H1 (cell line): ENCODE measurements at regions not wholly inside any gene's neighbourhood (a gene's known extent, or its start where the extent isn't known, plus 50 kb on each side); places are given as distances from the start of the nearest gene placed in this dataset.

Experiments
- CTCF ChIA-PET: fragments of 300-600 bp; sonication (Branson Sonifier 250); formaldehyde crosslinking; loops from one replicate; lab custom pipeline; 2021; ENCODE audit not compliant: partially characterized antibody; lab: Charles Lee
- POLR2A ChIA-PET: fragments of 300-600 bp; sonication (Branson Sonifier 250); formaldehyde crosslinking; loops from one replicate; lab custom pipeline; 2021; ENCODE audit warnings: inconsistent platforms; ENCODE audit not compliant: partially characterized antibody; lab: Charles Lee
- DNase-seq, 2 experiments: peaks; one replicate each; pipeline versions ENCODE4 v3.0.0 to v3.0.0-alpha.2; 2010 to 2022; ENCODE audit warnings: low spot score in 2 of 2, low read depth in 1 of 2, mixed read lengths in 1 of 2
- FAIRE-seq: peaks from 2 replicates; lab custom pipeline; 2011; peaks lifted over from hg19 to GRCh38; lab: Jason Lieb, UNC
- H2AFZ ChIP-seq: 2 replicates; pipeline ENCODE4 v1.8.1; 2012; ENCODE audit warnings: low read length, inconsistent platforms
- H2AK5ac ChIP-seq: 2 replicates; pipeline ENCODE4 v1.6.1; 2013; ENCODE audit warnings: low read depth, low read length
- H2BK120ac ChIP-seq: replicated peaks from 2 replicates; pipeline ENCODE3; 2013; ENCODE audit warnings: low read depth, low read length, inconsistent platforms
- H2BK12ac ChIP-seq: 2 replicates; pipeline ENCODE4 v1.6.1; 2013; ENCODE audit warnings: low read depth, low read length
- H2BK15ac ChIP-seq: 2 replicates; pipeline ENCODE4 v1.6.1; 2013; ENCODE audit warnings: low read length
- H2BK20ac ChIP-seq: 2 replicates; pipeline ENCODE4 v1.6.1; 2013; ENCODE audit warnings: low read length
- H2BK5ac ChIP-seq: 2 replicates; pipeline ENCODE4 v1.6.1; 2013; ENCODE audit warnings: low read depth, low read length
- H3K14ac ChIP-seq: 2 replicates; pipeline ENCODE4 v1.6.1; 2013; ENCODE audit warnings: inconsistent platforms; ENCODE audit not compliant: insufficient read length
- H3K18ac ChIP-seq: 2 replicates; pipeline ENCODE4 v1.6.1; 2013; ENCODE audit warnings: low read length; ENCODE audit errors: extremely low read depth
- H3K23ac ChIP-seq: 2 replicates; pipeline ENCODE4 v1.6.1; 2013; ENCODE audit warnings: inconsistent platforms; ENCODE audit not compliant: insufficient read length
- H3K23me2 ChIP-seq: 2 replicates; pipeline ENCODE4 v1.6.1; 2013; ENCODE audit warnings: low read depth, low read length
- H3K27ac ChIP-seq: 2 replicates; pipeline ENCODE4 v1.6.1; 2011; ENCODE audit warnings: low read depth, low read length, inconsistent platforms
- H3K27me3 ChIP-seq, 4 experiments: replicated peaks in 1 of 4; 1 replicate in 1 of 4; 2 replicates in 3 of 4; pipeline versions ENCODE4 v1.6.1 to v1.8.1; 2011 to 2013; ENCODE audit warnings: low read length in 3 of 4, mild to moderate bottlenecking in 3 of 4, inconsistent platforms in 2 of 4, mixed read lengths in 2 of 4, moderate library complexity in 1 of 4; ENCODE audit not compliant: control insufficient read depth in 3 of 4, insufficient read depth in 3 of 4; ENCODE audit errors: extremely low read depth in 1 of 4
- H3K36me3 ChIP-seq, 4 experiments: 2 replicates each; pipeline versions ENCODE4 v1.6.1 to v1.8.1; 2011 to 2013; ENCODE audit warnings: mild to moderate bottlenecking in 4 of 4, low read length in 3 of 4, moderate library complexity in 2 of 4, control low read depth in 1 of 4, inconsistent platforms in 1 of 4; ENCODE audit not compliant: insufficient read depth in 4 of 4, control insufficient read depth in 2 of 4
- H3K4ac ChIP-seq: replicated peaks from 2 replicates; pipeline ENCODE3; 2013; ENCODE audit warnings: low read length, low read depth, mixed read lengths, inconsistent platforms; ENCODE audit not compliant: insufficient read length
- H3K4me1 ChIP-seq, 4 experiments: replicated peaks in 1 of 4; 1 replicate in 1 of 4; 2 replicates in 3 of 4; pipeline versions ENCODE4 v1.6.1 to v1.8.1; 2011 to 2013; ENCODE audit warnings: low read length in 3 of 4, inconsistent platforms in 2 of 4, mixed read lengths in 1 of 4; ENCODE audit not compliant: insufficient read depth in 4 of 4, control insufficient read depth in 3 of 4
- H3K4me2 ChIP-seq, 2 experiments: 2 replicates each; pipeline versions ENCODE4 v1.6.1 to v1.8.1; 2011 to 2013; ENCODE audit warnings: low read depth in 2 of 2, low read length in 2 of 2, control low read depth in 1 of 2, inconsistent platforms in 1 of 2, mild to moderate bottlenecking in 1 of 2; ENCODE audit not compliant: insufficient read depth in 1 of 2
- H3K4me3 ChIP-seq, 4 experiments: fragments of 200-600, 300-600 bp in 1 of 4; sonication (generic), shearing (Covaris generic), sonication (Bioruptor Twin) in 1 of 4; 2 replicates each; pipeline versions ENCODE4 v1.5.1 to v1.8.1; 2011 to 2016; ENCODE audit warnings: low read length in 4 of 4, low read depth in 3 of 4, control low read depth in 2 of 4, inconsistent platforms in 2 of 4, mild to moderate bottlenecking in 2 of 4, mixed read lengths in 1 of 4, moderate library complexity in 1 of 4; ENCODE audit not compliant: insufficient read depth in 2 of 4; ENCODE audit errors: extremely low read depth in 1 of 4
- H3K56ac ChIP-seq: replicated peaks from 2 replicates; pipeline ENCODE3; 2013; ENCODE audit warnings: low read depth, mild to moderate bottlenecking, mixed read lengths, low read length, inconsistent platforms; ENCODE audit not compliant: insufficient read length
- H3K79me1 ChIP-seq: 2 replicates; pipeline ENCODE4 v1.6.1; 2013; ENCODE audit warnings: low read depth, low read length, control low read depth
- H3K79me2 ChIP-seq, 2 experiments: 2 replicates each; pipeline versions ENCODE4 v1.6.1 to v1.8.1; 2012 to 2013; ENCODE audit warnings: low read length in 2 of 2, mild to moderate bottlenecking in 2 of 2, inconsistent platforms in 1 of 2; ENCODE audit not compliant: insufficient read depth in 2 of 2, control insufficient read depth in 1 of 2
- H3K9ac ChIP-seq, 4 experiments: replicated peaks in 1 of 4; 1 replicate in 1 of 4; 2 replicates in 3 of 4; pipeline versions ENCODE4 v1.6.1 to v1.8.1; 2011 to 2013; ENCODE audit warnings: low read depth in 3 of 4, low read length in 3 of 4, control low read depth in 2 of 4, mild to moderate bottlenecking in 2 of 4, moderate library complexity in 2 of 4, inconsistent platforms in 1 of 4; ENCODE audit errors: extremely low read depth in 1 of 4
- H3K9me3 ChIP-seq, 2 experiments: 2 replicates each; pipeline versions ENCODE4 v1.6.1 to v1.8.1; 2012 to 2013; ENCODE audit warnings: mild to moderate bottlenecking in 2 of 2, moderate library complexity in 2 of 2, control low read depth in 1 of 2, inconsistent platforms in 1 of 2, low read depth in 1 of 2, low read length in 1 of 2, mixed read lengths in 1 of 2; ENCODE audit not compliant: insufficient read depth in 2 of 2
- H4K20me1 ChIP-seq, 2 experiments: replicated peaks in 1 of 2; 2 replicates each; pipeline versions ENCODE3 to v1.8.1; 2011 to 2013; ENCODE audit warnings: inconsistent platforms in 2 of 2, low read length in 2 of 2, mild to moderate bottlenecking in 1 of 2; ENCODE audit not compliant: insufficient read depth in 2 of 2, control insufficient read depth in 1 of 2
- H4K5ac ChIP-seq: 2 replicates; pipeline ENCODE4 v1.6.1; 2013; ENCODE audit warnings: low read length, low read depth, mixed read lengths, inconsistent platforms; ENCODE audit not compliant: insufficient read length
- H4K8ac ChIP-seq: 2 replicates; pipeline ENCODE4 v1.8.0; 2013; ENCODE audit warnings: mild to moderate bottlenecking, moderate library complexity, low read length, inconsistent platforms; ENCODE audit not compliant: insufficient read depth; ENCODE audit errors: extremely low read depth
- H4K91ac ChIP-seq: replicated peaks from 2 replicates; pipeline ENCODE3; 2013; ENCODE audit warnings: low read length, mixed read lengths, inconsistent platforms; ENCODE audit not compliant: insufficient read length
- CHD2 ChIP-seq: IDR thresholded peaks from 2 replicates; pipeline ENCODE4 v1.6.1; 2012; ENCODE audit warnings: low read length, improper control_type of control experiment
- PHF8 ChIP-seq: fragments of 200-600 bp; sonication (generic); conservative IDR thresholded peaks from 2 replicates; pipeline ENCODE4 v1.7.1; 2012; ENCODE audit warnings: low read depth, mild to moderate bottlenecking, inconsistent platforms, low read length, moderate library complexity
- POLR2A ChIP-seq, 2 experiments: IDR thresholded peaks; 1 replicate in 1 of 2; 2 replicates in 1 of 2; pipeline ENCODE4 v1.6.1; 2011; ENCODE audit warnings: low read depth in 2 of 2, low read length in 2 of 2, mild to moderate bottlenecking in 2 of 2; ENCODE audit errors: control extremely low read depth in 1 of 2
- SRF ChIP-seq: IDR thresholded peaks from 2 replicates; pipeline ENCODE4 v1.6.1; 2011; ENCODE audit warnings: mild to moderate bottlenecking, low read depth, low read length, moderate library complexity
- WGBS, 2 experiments: shearing (Covaris generic) in 1 of 2; methylation state at CpG; one replicate each; pipeline versions ENCODE4 v1.1.6 to v1.1.7; 2013 to 2015; ENCODE audit warnings: low lambda C conversion rate in 2 of 2, mixed read lengths in 2 of 2, inconsistent platforms in 1 of 2, low coverage in 1 of 2, missing lambda C conversion rate in 1 of 2; ENCODE audit not compliant: insufficient replicate concordance in 2 of 2, insufficient coverage in 1 of 2, insufficient read length in 1 of 2; ENCODE audit errors: extremely low coverage in 1 of 2, missing lambda C conversion rate in 1 of 2; 5-methylcytosine and 5-hydroxymethylcytosine counted together

DNA sequence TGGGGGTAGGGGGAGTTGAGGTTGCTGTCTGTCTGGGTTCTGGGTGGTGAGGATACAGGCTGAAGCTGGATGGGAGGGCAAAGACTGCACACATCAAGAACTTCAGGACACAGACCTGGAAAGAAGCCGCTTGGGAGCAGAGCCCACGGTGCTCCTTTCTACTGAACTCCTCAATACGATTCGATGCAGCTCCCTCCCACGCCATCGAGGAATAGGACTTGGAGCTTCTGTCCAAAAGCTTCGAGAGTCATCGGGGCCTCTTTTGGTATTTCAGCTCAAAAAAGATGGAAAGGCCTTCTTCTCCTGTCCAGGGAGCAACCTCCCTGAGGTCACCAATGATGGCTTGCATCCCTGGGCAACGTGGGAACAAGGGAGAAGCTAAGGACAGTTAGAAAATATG is 407.1 kb upstream of the MGMT start:
- Histone ChIP-seq H3K23me2 (no peaks in the 10 kb centered on the region), H2BK120ac (no peak overlapping the region), H3K9ac (no peak overlapping the region), H3K79me2 (no peaks in the 10 kb centered on the region), H3K27me3 (no peaks in the 10 kb centered on the region), H2BK5ac (no peak overlapping the region), H4K5ac (no peak overlapping the region), H3K9me3 (no peaks in the 10 kb centered on the region), H2BK20ac (no peak overlapping the region), H3K4ac (no peak overlapping the region), H3K18ac (no peak overlapping the region), H3K4me3 (no peak overlapping the region), H4K20me1 (peaks cover 0 to 3% of the 10 kb centered on the region in 2 experiments), H4K91ac (no peak overlapping the region), H3K14ac (no peak overlapping the region), H3K36me3 (no peaks in the 10 kb centered on the region), H3K79me1 (no peaks in the 10 kb centered on the region), H3K4me1 (peaks cover 0 to 3% (median 2%) of the 10 kb centered on the region in 4 experiments; a peak in 2 of 7 replicates), H3K56ac (no peak overlapping the region), H3K27ac (no peak overlapping the region), H3K23ac (no peak overlapping the region), H4K8ac (no peak overlapping the region), H2BK15ac (no peak overlapping the region), H2BK12ac (no peak overlapping the region; the same call in 1 of the 2 replicates), H3K4me2 (no peak overlapping the region), H2AFZ (no peak overlapping the region), H2AK5ac (no peak overlapping the region)
- no peak for TF ChIP-seq POLR2A (IDR thresholded peaks at IDR 0.05; ENCODE audit: control extremely low read depth in 1 of 2, low read depth in 2 of 2, low read length in 2 of 2)
- no peak for TF ChIP-seq CHD2
- TF ChIP-seq SRF = no peak
- TF ChIP-seq PHF8 = no peak
- no peak for FAIRE-seq
- 90% methylated on average over 7 of the region's 9 CpGs; no CpG with 5 or more reads in 1 of the 2 experiments for WGBS, 2 experiments
- POLR2A ChIA-PET = no interaction called here
- CTCF ChIA-PET = interaction anchor here (0.7 to 1.3 kb wide), 2 partner anchors 22 to 28 kb away, joined by 3 read pairs; no protein-coding TSS in a partner anchor
- DNase-seq = peak in 1 of 2 experiments; percentile 14
